GM23338 (cell line): ENCODE measurements at regions not wholly inside any gene's neighbourhood (a gene's known extent, or its start where the extent isn't known, plus 50 kb on each side); places are given as distances from the start of the nearest gene placed in this dataset.
"Not testable (repeated sequence)": the region's sequence is repeated elsewhere in the genome, so short reads cannot be mapped to it uniquely, and the experiment has no call there.

Experiments
- ATAC-seq: fragments of 200-7000 bp; cut with Tn5 transposase; 3 replicates; pipeline ENCODE4 v1.9.1; 2020
- DNase-seq: peaks from one replicate; pipeline ENCODE4 v3.0.0-alpha.2; 2015; ENCODE audit warnings: low spot score
- H2AFZ ChIP-seq: fragments of 200-600 bp; sonication (generic); 2 replicates; pipeline ENCODE4 v1.8.0; 2016; ENCODE audit warnings: antibody characterized with exemption, mild to moderate bottlenecking, moderate library complexity
- H3F3A ChIP-seq: fragments of 200-600 bp; sonication (generic); replicated peaks from 2 replicates; pipeline ENCODE4 v1.8.0; 2017; ENCODE audit warnings: antibody characterized with exemption, mixed run types, low read depth
- H3K27ac ChIP-seq: fragments of 200-600 bp; sonication (generic); 2 replicates; pipeline ENCODE4 v1.6.1; 2016; ENCODE audit warnings: low read depth
- H3K27me3 ChIP-seq: fragments of 200-600 bp; sonication (generic); 2 replicates; pipeline ENCODE4 v1.8.0; 2016; ENCODE audit warnings: mild to moderate bottlenecking, mixed run types, moderate library complexity; ENCODE audit not compliant: insufficient read depth
- H3K36me3 ChIP-seq: fragments of 200-600 bp; sonication (generic); 2 replicates; pipeline ENCODE4 v1.8.0; 2016; ENCODE audit warnings: mild to moderate bottlenecking; ENCODE audit not compliant: insufficient read depth
- H3K4me1 ChIP-seq: fragments of 200-600 bp; sonication (generic); 2 replicates; pipeline ENCODE4 v1.8.0; 2016; ENCODE audit warnings: mild to moderate bottlenecking, moderate library complexity; ENCODE audit not compliant: insufficient read depth
- H3K4me2 ChIP-seq: fragments of 200-600 bp; sonication (generic); 2 replicates; pipeline ENCODE4 v1.7.1; 2017; ENCODE audit warnings: mixed run types
- H3K4me3 ChIP-seq: fragments of 200-600 bp; sonication (generic); 2 replicates; pipeline ENCODE4 v1.6.1; 2016; ENCODE audit warnings: mixed run types
- H3K79me2 ChIP-seq: fragments of 200-600 bp; sonication (generic); replicated peaks from 2 replicates; pipeline ENCODE4 v1.8.0; 2017; ENCODE audit warnings: mild to moderate bottlenecking; ENCODE audit not compliant: insufficient read depth
- H3K9me2 ChIP-seq: fragments of 200-600 bp; sonication (generic); 2 replicates; pipeline ENCODE4 v1.8.0; 2017; ENCODE audit not compliant: insufficient read depth
- H4K20me1 ChIP-seq: fragments of 200-600 bp; sonication (generic); replicated peaks from 2 replicates; pipeline ENCODE4 v1.8.0; 2017; ENCODE audit warnings: mild to moderate bottlenecking; ENCODE audit not compliant: insufficient read depth
- H3K27ac Mint-ChIP-seq: 2 replicates; pipeline ENCODE4 v1.8.0; 2020; ENCODE audit warnings: inconsistent platforms, mild to moderate bottlenecking, moderate library complexity, mixed read lengths
- H3K27me3 Mint-ChIP-seq: 3 replicates; pipeline ENCODE4 v1.8.0; 2022; ENCODE audit warnings: low read depth, mild to moderate bottlenecking, moderate library complexity, mixed read lengths, inconsistent platforms; ENCODE audit not compliant: insufficient read depth, poor library complexity
- H3K36me3 Mint-ChIP-seq: 3 replicates; pipeline ENCODE4 v1.8.0; 2021; ENCODE audit warnings: low read depth, mild to moderate bottlenecking, inconsistent platforms, moderate library complexity, mixed read lengths
- H3K4me1 Mint-ChIP-seq: 3 replicates; pipeline ENCODE4 v1.8.0; 2020; ENCODE audit warnings: mild to moderate bottlenecking, inconsistent platforms, mixed read lengths
- H3K4me3 Mint-ChIP-seq: 3 replicates; pipeline ENCODE4 v1.8.0; 2021; ENCODE audit warnings: moderate library complexity, mild to moderate bottlenecking, inconsistent platforms, mixed read lengths
- H3K9me3 Mint-ChIP-seq: 3 replicates; pipeline ENCODE4 v1.8.0; 2020; ENCODE audit warnings: moderate library complexity, mild to moderate bottlenecking, inconsistent platforms, mixed read lengths
- CREB1 ChIP-seq: fragments of 250-450 bp; sonication (Bioruptor Pico); IDR thresholded peaks from 2 replicates; pipeline ENCODE4 v1.5.0; 2020; ENCODE audit warnings: low read depth, mild to moderate bottlenecking, moderate library complexity
- ETS1 ChIP-seq: IDR thresholded peaks from 2 replicates; pipeline ENCODE4 v1.6.1; 2016; ENCODE audit warnings: antibody characterized with exemption
- EZH2phosphoT487 ChIP-seq: fragments of 200-600 bp; sonication (generic); IDR thresholded peaks from one replicate; pipeline ENCODE4 v1.8.1; 2018; ENCODE audit warnings: antibody characterized with exemption; ENCODE audit not compliant: unreplicated experiment
- JUNB ChIP-seq: IDR thresholded peaks from one replicate; pipeline ENCODE4 v1.6.1; 2016; ENCODE audit warnings: antibody characterized with exemption; ENCODE audit not compliant: unreplicated experiment
- NANOG ChIP-seq: IDR thresholded peaks from 2 replicates; pipeline ENCODE4 v1.6.1; 2016; ENCODE audit warnings: antibody characterized with exemption, borderline replicate concordance
- POLR2AphosphoS5 ChIP-seq: IDR thresholded peaks from 2 replicates; pipeline ENCODE4 v1.6.1; 2016; ENCODE audit warnings: antibody characterized with exemption, low read depth
- STAT1 ChIP-seq: IDR thresholded peaks from one replicate; pipeline ENCODE4 v1.6.1; 2016; ENCODE audit warnings: antibody characterized with exemption; ENCODE audit not compliant: unreplicated experiment
- ZNF114 ChIP-seq: fragments of 250-450 bp; sonication (Bioruptor Pico); IDR thresholded peaks from 2 replicates; pipeline ENCODE4 v1.5.0; 2020; ENCODE audit warnings: mild to moderate bottlenecking, moderate library complexity
- ZNF331 ChIP-seq: fragments of 250-450 bp; sonication (Bioruptor Pico); IDR thresholded peaks from 2 replicates; pipeline ENCODE4 v1.5.0; 2020; ENCODE audit warnings: low read depth, mild to moderate bottlenecking, moderate library complexity
- TF ChIP-seq, protein P1 (sequence below): IDR thresholded peaks from one replicate; pipeline ENCODE4 v1.6.1; 2018; ENCODE audit warnings: antibody characterized with exemption; ENCODE audit not compliant: unreplicated experiment

DNA sequence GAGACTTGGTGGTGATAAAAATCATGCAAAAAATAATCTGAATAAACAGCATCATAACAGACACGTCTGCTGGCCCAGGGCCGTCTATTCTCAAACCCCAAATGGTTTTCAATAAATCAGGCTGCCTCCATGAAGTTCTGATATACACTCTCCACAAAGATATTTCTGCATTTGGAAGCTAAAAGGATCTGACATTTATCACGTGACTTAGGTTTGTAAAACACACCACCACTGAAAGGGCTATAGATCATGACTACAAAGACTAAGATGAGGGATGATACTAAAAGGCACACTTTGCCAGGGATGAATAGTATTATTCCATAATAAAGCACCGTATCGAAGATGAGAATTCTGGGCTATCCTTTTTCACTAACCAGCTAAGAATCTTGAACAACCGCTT, 67.6 kb upstream of the ADAMTS18 start:
- H3K9me2 ChIP-seq: no peaks in the 10 kb centered on the region
- Mint-ChIP-seq H3K27me3 (peaks cover 1% of the 10 kb centered on the region), H3K9me3 (no peaks in the 10 kb centered on the region), H3K27ac (no peak overlapping the region), H3K36me3 (no peaks in the 10 kb centered on the region), H3K4me3 (no peak overlapping the region), H3K4me1 (peaks cover 46% of the 10 kb centered on the region)
- no peaks in the 10 kb centered on the region for H3K36me3 ChIP-seq
- H3K4me3 ChIP-seq: no peak overlapping the region
- no peak overlapping the region for H3K4me2 ChIP-seq
- H3K79me2 ChIP-seq: no peaks in the 10 kb centered on the region
- H3F3A ChIP-seq: no peaks in the 10 kb centered on the region
- no peaks in the 10 kb centered on the region for H4K20me1 ChIP-seq
- peaks cover 25% of the 10 kb centered on the region for H3K4me1 ChIP-seq
- no peaks in the 10 kb centered on the region for H3K27me3 ChIP-seq
- DNase-seq (no peak), ATAC-seq (no peak)
- H2AFZ ChIP-seq: no peak overlapping the region
- H3K27ac ChIP-seq: no peak overlapping the region
- TF ChIP-seq POLR2AphosphoS5 (no peak), ETS1 (no peak), NANOG (no peak), CREB1 (no peak), JUNB (no peak), STAT1 (no peak)
- TF ChIP-seq, protein P1, sequence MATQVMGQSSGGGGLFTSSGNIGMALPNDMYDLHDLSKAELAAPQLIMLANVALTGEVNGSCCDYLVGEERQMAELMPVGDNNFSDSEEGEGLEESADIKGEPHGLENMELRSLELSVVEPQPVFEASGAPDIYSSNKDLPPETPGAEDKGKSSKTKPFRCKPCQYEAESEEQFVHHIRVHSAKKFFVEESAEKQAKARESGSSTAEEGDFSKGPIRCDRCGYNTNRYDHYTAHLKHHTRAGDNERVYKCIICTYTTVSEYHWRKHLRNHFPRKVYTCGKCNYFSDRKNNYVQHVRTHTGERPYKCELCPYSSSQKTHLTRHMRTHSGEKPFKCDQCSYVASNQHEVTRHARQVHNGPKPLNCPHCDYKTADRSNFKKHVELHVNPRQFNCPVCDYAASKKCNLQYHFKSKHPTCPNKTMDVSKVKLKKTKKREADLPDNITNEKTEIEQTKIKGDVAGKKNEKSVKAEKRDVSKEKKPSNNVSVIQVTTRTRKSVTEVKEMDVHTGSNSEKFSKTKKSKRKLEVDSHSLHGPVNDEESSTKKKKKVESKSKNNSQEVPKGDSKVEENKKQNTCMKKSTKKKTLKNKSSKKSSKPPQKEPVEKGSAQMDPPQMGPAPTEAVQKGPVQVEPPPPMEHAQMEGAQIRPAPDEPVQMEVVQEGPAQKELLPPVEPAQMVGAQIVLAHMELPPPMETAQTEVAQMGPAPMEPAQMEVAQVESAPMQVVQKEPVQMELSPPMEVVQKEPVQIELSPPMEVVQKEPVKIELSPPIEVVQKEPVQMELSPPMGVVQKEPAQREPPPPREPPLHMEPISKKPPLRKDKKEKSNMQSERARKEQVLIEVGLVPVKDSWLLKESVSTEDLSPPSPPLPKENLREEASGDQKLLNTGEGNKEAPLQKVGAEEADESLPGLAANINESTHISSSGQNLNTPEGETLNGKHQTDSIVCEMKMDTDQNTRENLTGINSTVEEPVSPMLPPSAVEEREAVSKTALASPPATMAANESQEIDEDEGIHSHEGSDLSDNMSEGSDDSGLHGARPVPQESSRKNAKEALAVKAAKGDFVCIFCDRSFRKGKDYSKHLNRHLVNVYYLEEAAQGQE: no peak

DNA sequence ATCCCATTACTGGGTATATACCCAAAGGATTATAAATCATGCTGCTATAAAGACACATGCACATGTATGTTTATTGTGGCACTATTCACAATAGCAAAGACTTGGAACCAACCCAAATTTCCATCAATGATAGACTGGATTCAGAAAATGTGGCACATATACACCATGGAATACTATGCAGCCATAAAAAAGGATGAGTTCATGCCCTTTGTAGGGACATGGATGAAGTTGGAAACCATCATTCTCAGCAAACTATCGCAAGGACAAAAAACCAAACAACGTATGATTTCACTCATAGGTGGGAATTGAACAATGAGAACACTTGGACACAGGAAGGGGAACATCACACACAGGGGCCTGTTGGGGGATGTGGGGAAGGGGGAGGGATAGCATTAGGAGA, 71.7 kb upstream of the ADAMTS18 start:
- not testable (repeated sequence) for DNase-seq, H3K27ac Mint-ChIP-seq, H3K27ac ChIP-seq, H3K79me2 ChIP-seq, H3K9me3 Mint-ChIP-seq, H4K20me1 ChIP-seq, H3K4me3 Mint-ChIP-seq, H3K36me3 ChIP-seq, H3K36me3 Mint-ChIP-seq, H3K4me2 ChIP-seq, ATAC-seq, H3K4me1 ChIP-seq, H3K4me3 ChIP-seq, H3K9me2 ChIP-seq, H3F3A ChIP-seq, H3K27me3 Mint-ChIP-seq, H2AFZ ChIP-seq, H3K27me3 ChIP-seq
- H3K4me1 Mint-ChIP-seq: peaks cover 21% of the 10 kb centered on the region

- no peaks in the 10 kb centered on the region for H3K9me3 Mint-ChIP-seq
- Histone ChIP-seq H3K79me2 (no peaks in the 10 kb centered on the region), H2AFZ (no peak overlapping the region), H3K4me2 (no peak overlapping the region), H3K36me3 (no peaks in the 10 kb centered on the region), H3K4me1 (no peaks in the 10 kb centered on the region), H3K27ac (no peak overlapping the region), H3K9me2 (no peaks in the 10 kb centered on the region), H3K27me3 (no peaks in the 10 kb centered on the region), H4K20me1 (no peaks in the 10 kb centered on the region), H3F3A (no peaks in the 10 kb centered on the region), H3K4me3 (no peak overlapping the region)
- TF ChIP-seq ZNF331 (CRISPR knock-in tag): no peak
- no peak for TF ChIP-seq EZH2phosphoT487
- TF ChIP-seq ZNF114 (CRISPR knock-in tag): no peak
- no peak for TF ChIP-seq POLR2AphosphoS5
- ATAC-seq (no peak), DNase-seq (no peak)
- H3K27ac Mint-ChIP-seq: no peak overlapping the region
- H3K4me1 Mint-ChIP-seq: peaks cover 3% of the 10 kb centered on the region
- H3K27me3 Mint-ChIP-seq: no peaks in the 10 kb centered on the region
- no peaks in the 10 kb centered on the region for H3K36me3 Mint-ChIP-seq
- no peak overlapping the region for H3K4me3 Mint-ChIP-seq
Measured at GRCh38 chr16:77509051-77509450, 74.2 kb upstream of the ADAMTS18 start.
